ENCODE measurements at regions not wholly inside any gene's neighbourhood (a gene's known extent, or its start where the extent isn't known, plus 50 kb on each side); places are given as distances from the start of the nearest gene placed in this dataset.

- Histone ChIP-seq H3K4me1 (no peaks in the 10 kb centered on the region), H3K27me3 (peaks cover 2% of the 10 kb centered on the region; the same call in 1 of the 2 replicates), H3K9me3 (no peaks in the 10 kb centered on the region), H3K36me3 (no peaks in the 10 kb centered on the region), H3K4me3 (ENCODE audit: low read depth, low read length) (no peak overlapping the region)
- no peak for DNase-seq
- TF ChIP-seq CTCF (IDR thresholded peaks at IDR 0.05; ENCODE audit: low read depth, low read length), result no peak
Observed at GRCh38 chr6:138662471-138662870, 111.1 kb upstream of the CCDC28A start.

- Histone ChIP-seq H3K4me1 (no peaks in the 10 kb centered on the region), H3K36me3 (no peaks in the 10 kb centered on the region), H3K9me3 (no peaks in the 10 kb centered on the region), H3K27me3 (peaks cover 2% of the 10 kb centered on the region; the same call in 1 of the 2 replicates), H3K4me3 (ENCODE audit: low read depth, low read length) (no peak overlapping the region)
- DNase-seq, result no peak
- TF ChIP-seq CTCF (IDR thresholded peaks at IDR 0.05; ENCODE audit: low read depth, low read length), result no peak
Observed at GRCh38 chr6:138663892-138664291, 109.7 kb upstream of the CCDC28A start.

- no peak for TF ChIP-seq CTCF (IDR thresholded peaks at IDR 0.05; ENCODE audit: low read depth, low read length)
- Histone ChIP-seq H3K4me3 (ENCODE audit: low read depth, low read length) (no peak overlapping the region), H3K9me3 (no peaks in the 10 kb centered on the region), H3K27me3 (peaks cover 2% of the 10 kb centered on the region; the same call in 1 of the 2 replicates), H3K4me1 (no peaks in the 10 kb centered on the region), H3K36me3 (no peaks in the 10 kb centered on the region)
- no peak for DNase-seq
Observed at GRCh38 chr6:138664745-138665144, 108.8 kb upstream of the CCDC28A start.

GRCh38 chr6:138666636-138667035 is 106.9 kb upstream of the CCDC28A start:
- no peak for DNase-seq
- H3K27me3 ChIP-seq, result peaks cover 2% of the 10 kb centered on the region; the same call in 1 of the 2 replicates
- TF ChIP-seq CTCF (IDR thresholded peaks at IDR 0.05; ENCODE audit: low read depth, low read length), result no peak
- H3K36me3 ChIP-seq, result no peaks in the 10 kb centered on the region
- no peak overlapping the region for H3K4me3 ChIP-seq (ENCODE audit: low read depth, low read length)
- no peaks in the 10 kb centered on the region for H3K4me1 ChIP-seq
- no peaks in the 10 kb centered on the region for H3K9me3 ChIP-seq

GRCh38 chr6:138667408-138667807 is 106.2 kb upstream of the CCDC28A start:
- Histone ChIP-seq H3K4me1 (no peaks in the 10 kb centered on the region), H3K27me3 (peaks cover 2% of the 10 kb centered on the region; the same call in 1 of the 2 replicates), H3K9me3 (no peaks in the 10 kb centered on the region), H3K36me3 (no peaks in the 10 kb centered on the region), H3K4me3 (ENCODE audit: low read depth, low read length) (no peak overlapping the region)
- no peak for DNase-seq
- no peak for TF ChIP-seq CTCF (IDR thresholded peaks at IDR 0.05; ENCODE audit: low read depth, low read length)

- DNase-seq, result no peak
- Histone ChIP-seq H3K27me3 (no peaks in the 10 kb centered on the region), H3K4me3 (ENCODE audit: low read depth, low read length) (no peak overlapping the region), H3K9me3 (no peaks in the 10 kb centered on the region), H3K4me1 (no peaks in the 10 kb centered on the region), H3K36me3 (no peaks in the 10 kb centered on the region)
- no peak for TF ChIP-seq CTCF (IDR thresholded peaks at IDR 0.05; ENCODE audit: low read depth, low read length)
Observed at GRCh38 chr6:138671351-138671750, 102.2 kb upstream of the CCDC28A start.

All from BE2C (cell line).